A549 (cell line): ENCODE measurements at regions not wholly inside any gene's neighbourhood (a gene's known extent, or its start where the extent isn't known, plus 50 kb on each side); places are given as distances from the start of the nearest gene placed in this dataset.

Source experiments
- ATAC-seq, 2 experiments: fragments of 200-7000 bp in 1 of 2; fragments of >200 bp in 1 of 2; cut with Nextera tagmentation in 1 of 2; cut with Tn5 transposase in 1 of 2; 3 replicates each; pipeline versions ENCODE4 v1.8.0 to v1.9.1; 2018 to 2020; ENCODE audit warnings: mild to moderate bottlenecking in 1 of 2, moderate library complexity in 1 of 2
- CTCF ChIA-PET: fragments of 300-600 bp; sonication (Branson Sonifier 250); formaldehyde crosslinking; extraction: SDS; loops from one replicate; lab custom pipeline; 2021; ENCODE audit warnings: antibody characterized with exemption, inconsistent platforms; lab: Yijun Ruan, JAX
- POLR2A ChIA-PET: fragments of 350-600 bp; formaldehyde crosslinking; extraction: SDS; loops from one replicate; lab custom pipeline; 2021; ENCODE audit warnings: antibody characterized with exemption, inconsistent platforms; lab: Yijun Ruan, JAX
- DNase-seq, 2 experiments: peaks; one replicate each; pipeline versions ENCODE4 v3.0.0 to v3.0.0-alpha.2; 2011 to 2016; ENCODE audit warnings: low read depth in 1 of 2, low spot score in 1 of 2
- FAIRE-seq: peaks from 2 replicates; lab custom pipeline; 2011; peaks lifted over from hg19 to GRCh38; lab: Jason Lieb, UNC
- H3K27ac ChIP-seq, 2 experiments: fragments of >200 bp; sonication (Bioruptor Twin); formaldehyde crosslinking; 3 replicates each; pipeline ENCODE4 v1.5.1; 2016 to 2017
- H3K4me1 ChIP-seq: fragments of >200 bp; sonication (Bioruptor Twin); formaldehyde crosslinking; 3 replicates; pipeline ENCODE4 v1.6.1; 2016
- H3K4me2 ChIP-seq: fragments of >200 bp; sonication (Bioruptor Twin); formaldehyde crosslinking; 3 replicates; pipeline ENCODE4 v1.6.1; 2016
- H3K4me3 ChIP-seq: fragments of >200 bp; sonication (Bioruptor Twin); formaldehyde crosslinking; 3 replicates; pipeline ENCODE4 v1.5.1; 2016
- H3K9me3 ChIP-seq: fragments of >200 bp; sonication (Bioruptor Twin); formaldehyde crosslinking; 3 replicates; pipeline ENCODE4 v1.6.1; 2016
- BCL3 ChIP-seq: fragments of >200 bp; sonication (Bioruptor Twin); formaldehyde crosslinking; IDR thresholded peaks from 3 replicates; pipeline ENCODE4 v1.6.1; 2016
- CBX2 ChIP-seq: fragments of 200-600 bp; sonication (generic); IDR thresholded peaks from 2 replicates; pipeline ENCODE4 v1.6.1; 2016; ENCODE audit warnings: low read depth, mild to moderate bottlenecking, borderline replicate concordance
- CEBPB ChIP-seq, 2 experiments: fragments of >200 bp in 1 of 2; sonication (Bioruptor Twin) in 1 of 2; formaldehyde crosslinking in 1 of 2; IDR thresholded peaks; 2 replicates each; pipeline ENCODE4 v1.6.1; 2012 to 2016
- CHD2 ChIP-seq: fragments of 150-350 bp; IDR thresholded peaks from 2 replicates; pipeline ENCODE4 v1.6.1; 2014; ENCODE audit warnings: low read length; ENCODE audit not compliant: partially characterized antibody
- CHD4 ChIP-seq: fragments of 200-600 bp; sonication (generic); IDR thresholded peaks from 2 replicates; pipeline ENCODE4 v1.6.1; 2016; ENCODE audit warnings: antibody characterized with exemption, mild to moderate bottlenecking, borderline replicate concordance
- CTCF ChIP-seq: fragments of >200 bp; sonication (Bioruptor Twin); formaldehyde crosslinking; IDR thresholded peaks from 3 replicates; pipeline ENCODE4 v1.5.1; 2016
- EP300 ChIP-seq, 2 experiments: fragments of >200 bp; sonication (Bioruptor Twin); formaldehyde crosslinking; IDR thresholded peaks; 2 replicates in 1 of 2; 3 replicates in 1 of 2; pipeline ENCODE4 v1.6.1; 2016 to 2017
- ESRRA ChIP-seq: fragments of 150-350 bp; IDR thresholded peaks from 2 replicates; pipeline ENCODE4 v1.6.1; 2014; ENCODE audit warnings: mild to moderate bottlenecking, low read length, borderline replicate concordance
- FOSB ChIP-seq: fragments of 250-450 bp; sonication (Bioruptor Pico); IDR thresholded peaks from 2 replicates; pipeline ENCODE4 v1.5.0; 2020; ENCODE audit warnings: mild to moderate bottlenecking, moderate library complexity
- HES2 ChIP-seq: fragments of >200 bp; sonication (Bioruptor Twin); formaldehyde crosslinking; IDR thresholded peaks from 2 replicates; pipeline ENCODE4 v1.6.1; 2016
- HOXA7 ChIP-seq: fragments of 250-450 bp; sonication (Bioruptor Pico); IDR thresholded peaks from 2 replicates; pipeline ENCODE4 v1.5.0; 2020; ENCODE audit warnings: mild to moderate bottlenecking, moderate library complexity
- HOXB5 ChIP-seq: fragments of 250-450 bp; sonication (Bioruptor Pico); IDR thresholded peaks from 2 replicates; pipeline ENCODE4 v1.5.0; 2020; ENCODE audit warnings: mild to moderate bottlenecking, moderate library complexity
- JUN ChIP-seq, 2 experiments: fragments of >200 bp; sonication (Bioruptor Twin); formaldehyde crosslinking; IDR thresholded peaks; 2 replicates in 1 of 2; 3 replicates in 1 of 2; pipeline ENCODE4 v1.6.1; 2016 to 2017
- KDM5A ChIP-seq: fragments of 200-600 bp; sonication (generic); IDR thresholded peaks from 2 replicates; pipeline ENCODE4 v1.6.1; 2016; ENCODE audit warnings: antibody characterized with exemption, mild to moderate bottlenecking
- MAZ ChIP-seq: fragments of 150-350 bp; IDR thresholded peaks from 2 replicates; pipeline ENCODE4 v1.6.1; 2014; ENCODE audit warnings: antibody characterized with exemption, low read depth, low read length, borderline replicate concordance
- NFE2L2 ChIP-seq: fragments of 150-350 bp; conservative IDR thresholded peaks from 2 replicates; pipeline ENCODE4 v1.6.1; 2014; ENCODE audit warnings: low read length
- NR3C1 ChIP-seq: fragments of >200 bp; sonication (Bioruptor Twin); formaldehyde crosslinking; IDR thresholded peaks from 3 replicates; pipeline ENCODE4 v1.6.1; 2017
- PBX3 ChIP-seq: IDR thresholded peaks from 2 replicates; pipeline ENCODE4 v1.6.1; 2012
- POLR2AphosphoS2 ChIP-seq: conservative IDR thresholded peaks from 2 replicates; pipeline ENCODE4 v1.6.1; 2012; ENCODE audit warnings: low read length, improper control_type of control experiment, inconsistent platforms
- RCOR1 ChIP-seq: fragments of 150-350 bp; IDR thresholded peaks from 2 replicates; pipeline ENCODE4 v1.6.1; 2014; ENCODE audit warnings: antibody characterized with exemption, low read length, low read depth
- TFCP2L1 ChIP-seq: fragments of 250-450 bp; sonication (Bioruptor Pico); IDR thresholded peaks from 2 replicates; pipeline ENCODE4 v1.5.0; 2021; ENCODE audit warnings: mild to moderate bottlenecking
- ZC3H11A ChIP-seq: fragments of 450-650 bp; IDR thresholded peaks from 2 replicates; pipeline ENCODE4 v1.6.1; 2014; ENCODE audit warnings: antibody characterized with exemption, mild to moderate bottlenecking
- ZFP36 ChIP-seq: fragments of 450-650 bp; IDR thresholded peaks from 2 replicates; pipeline ENCODE4 v1.6.1; 2014; ENCODE audit warnings: borderline replicate concordance; ENCODE audit not compliant: partially characterized antibody
- ZSCAN20 ChIP-seq: fragments of 250-450 bp; sonication (Bioruptor Pico); IDR thresholded peaks from 2 replicates; pipeline ENCODE4 v1.8.0; 2022; ENCODE audit warnings: mild to moderate bottlenecking, moderate library complexity
- WGBS: methylation state at CpG from one replicate; pipeline ENCODE4 v1.1.6; 2017; ENCODE audit errors: missing lambda C conversion rate; 5-methylcytosine and 5-hydroxymethylcytosine counted together

GRCh38 chr3:182671541-182671940 lies 121.8 kb upstream of the ATP11B start:
- no peaks in the 10 kb centered on the region for H3K9me3 ChIP-seq
- TF ChIP-seq NR3C1 (no peak), CEBPB (IDR thresholded peaks at IDR 0.05) (no peak), PBX3 (no peak), JUN (IDR thresholded peaks at IDR 0.05) (no peak), CBX2 (no peak), MAZ (no peak), POLR2AphosphoS2 (no peak), KDM5A (no peak), HES2 (no peak), CHD2 (no peak), ESRRA (no peak), FOSB (CRISPR knock-in tag) (no peak), BCL3 (no peak), ZFP36 (no peak)
- DNase-seq (no peak), ATAC-seq (no peak), FAIRE-seq (no peak)
- no peak overlapping the region for H3K27ac ChIP-seq
- H3K4me3 ChIP-seq = no peak overlapping the region
- ChIA-PET POLR2A (no interaction called here), CTCF (no interaction called here)
- WGBS = 6% methylated on average over 2 of the region's 2 CpGs
- no peaks in the 10 kb centered on the region for H3K4me1 ChIP-seq
- no peak overlapping the region for H3K4me2 ChIP-seq

GRCh38 chr3:182671942-182672341 lies 121.4 kb upstream of the ATP11B start:
- no peak for TF ChIP-seq CHD4
- Histone ChIP-seq H3K4me1 (no peaks in the 10 kb centered on the region), H3K4me2 (no peak overlapping the region), H3K4me3 (no peak overlapping the region), H3K9me3 (no peaks in the 10 kb centered on the region), H3K27ac (no peak overlapping the region)
- ChIA-PET CTCF (interaction anchor here (0.6 kb wide), 1 partner anchor 585 kb away, joined by 3 read pairs; no protein-coding TSS in a partner anchor), POLR2A (no interaction called here)
- ATAC-seq (no peak), FAIRE-seq (no peak), DNase-seq (no peak)
- 19% methylated on average over 5 of the region's 5 CpGs for WGBS

GRCh38 chr3:182673336-182673735 lies 120.0 kb upstream of the ATP11B start:
- Histone ChIP-seq H3K4me1 (no peaks in the 10 kb centered on the region), H3K4me3 (no peak overlapping the region), H3K4me2 (no peak overlapping the region), H3K9me3 (no peaks in the 10 kb centered on the region), H3K27ac (no peak overlapping the region)
- ATAC-seq (no peak), FAIRE-seq (no peak), DNase-seq (no peak)
- CTCF ChIA-PET = interaction anchor here (1.9 kb wide), 1 partner anchor 10 kb away, joined by 9 read pairs; no protein-coding TSS in a partner anchor
- WGBS = 7% methylated on average over 3 of the region's 3 CpGs
- no peak for TF ChIP-seq RCOR1
- TF ChIP-seq NFE2L2 = no peak
- no peak for TF ChIP-seq TFCP2L1
- TF ChIP-seq HOXA7 (CRISPR knock-in tag) = no peak
- TF ChIP-seq ZC3H11A = no peak
- TF ChIP-seq EP300 (IDR thresholded peaks at IDR 0.05) = no peak
- no peak for TF ChIP-seq HOXB5 (CRISPR knock-in tag)
- TF ChIP-seq CTCF = no peak
- TF ChIP-seq ESRRA = no peak
- no peak for TF ChIP-seq ZSCAN20 (CRISPR knock-in tag)
- TF ChIP-seq CHD4 = no peak
- POLR2A ChIA-PET = no interaction called here
